ENCODE measurements at regions not wholly inside any gene's neighbourhood (a gene's known extent, or its start where the extent isn't known, plus 50 kb on each side); places are given as distances from the start of the nearest gene placed in this dataset.

DNA sequence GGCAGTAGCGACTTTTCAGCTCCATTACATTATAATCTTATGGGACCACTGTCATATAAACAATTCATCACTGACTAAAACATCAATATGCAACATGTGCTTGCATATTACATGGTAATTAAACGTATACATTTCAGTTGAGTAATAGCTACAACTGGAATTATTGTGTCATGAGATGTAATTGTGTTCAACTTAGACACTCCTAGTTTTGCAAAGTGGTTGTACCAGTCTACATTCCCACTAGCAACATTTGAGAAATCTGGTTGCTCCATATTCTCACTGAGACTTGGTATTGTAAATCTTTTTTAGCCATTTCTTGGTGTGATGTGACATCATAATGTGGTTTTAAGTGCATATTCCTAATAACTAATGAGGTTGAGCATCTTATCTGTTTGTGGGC, 90.0 kb downstream of the CAPZA3 start:
- TF ChIP-seq CTCF (conservative IDR thresholded peaks at IDR 0.05; ENCODE audit: low read depth, low read length) (no peak), EZH2phosphoT487 (IDR thresholded peaks at IDR 0.05; ENCODE audit: borderline replicate concordance, low read length) (no peak), EZH2 (IDR thresholded peaks at IDR 0.05; ENCODE audit: low read length, unreplicated experiment) (no peak)

All from PC-3 (cell line).